IMR-90 (cell line): ENCODE measurements at regions not wholly inside any gene's neighbourhood (a gene's known extent, or its start where the extent isn't known, plus 50 kb on each side); places are given as distances from the start of the nearest gene placed in this dataset.

Source experiments
- CEBPB ChIP-seq: IDR thresholded peaks from 2 replicates; pipeline ENCODE4 v1.6.1; 2012; ENCODE audit warnings: low read depth, low read length, improper control_type of control experiment
- CHD1 ChIP-seq: IDR thresholded peaks from 2 replicates; pipeline ENCODE4 v1.6.1; 2012; ENCODE audit warnings: low read depth, low read length, improper control_type of control experiment
- FOS ChIP-seq: fragments of 150-350 bp; IDR thresholded peaks from 2 replicates; pipeline ENCODE4 v1.6.1; 2016; ENCODE audit warnings: low read depth, low read length
- MAFK ChIP-seq: IDR thresholded peaks from 2 replicates; pipeline ENCODE4 v1.6.1; 2012; ENCODE audit warnings: low read depth, low read length, improper control_type of control experiment
- NFE2L2 ChIP-seq: fragments of 150-350 bp; IDR thresholded peaks from 2 replicates; pipeline ENCODE4 v1.6.1; 2016; ENCODE audit warnings: low read depth, mild to moderate bottlenecking, low read length
- POLR2A ChIP-seq: IDR thresholded peaks from 2 replicates; pipeline ENCODE4 v1.6.1; 2012; ENCODE audit warnings: mild to moderate bottlenecking, low read depth, low read length
- RAD21 ChIP-seq: IDR thresholded peaks from 2 replicates; pipeline ENCODE4 v1.6.1; 2012; ENCODE audit warnings: low read length, improper control_type of control experiment
- RFX5 ChIP-seq: IDR thresholded peaks from 2 replicates; pipeline ENCODE4 v1.8.0; 2012; ENCODE audit warnings: low read depth, mild to moderate bottlenecking, low read length, moderate library complexity
- USF2 ChIP-seq: fragments of 150-350 bp; IDR thresholded peaks from 2 replicates; pipeline ENCODE4 v1.6.1; 2017; ENCODE audit warnings: mild to moderate bottlenecking, antibody characterized with exemption, low read length, low read depth
- TF ChIP-seq, protein P1 (sequence below): fragments of 150-350 bp; IDR thresholded peaks from 2 replicates; pipeline ENCODE4 v1.6.1; 2016; ENCODE audit warnings: low read depth, mild to moderate bottlenecking, low read length, moderate library complexity, borderline replicate concordance
- TF ChIP-seq, protein P2 (sequence below): conservative IDR thresholded peaks from 2 replicates; pipeline ENCODE4 v1.5.1; 2012; ENCODE audit warnings: mild to moderate bottlenecking, low read depth, low read length, improper control_type of control experiment

- TF ChIP-seq RFX5 (no peak), POLR2A (no peak), MAFK (no peak), FOS (no peak), CHD1 (no peak), CEBPB (no peak), RAD21 (no peak), USF2 (no peak), NFE2L2 (no peak)
- TF ChIP-seq, protein P1, sequence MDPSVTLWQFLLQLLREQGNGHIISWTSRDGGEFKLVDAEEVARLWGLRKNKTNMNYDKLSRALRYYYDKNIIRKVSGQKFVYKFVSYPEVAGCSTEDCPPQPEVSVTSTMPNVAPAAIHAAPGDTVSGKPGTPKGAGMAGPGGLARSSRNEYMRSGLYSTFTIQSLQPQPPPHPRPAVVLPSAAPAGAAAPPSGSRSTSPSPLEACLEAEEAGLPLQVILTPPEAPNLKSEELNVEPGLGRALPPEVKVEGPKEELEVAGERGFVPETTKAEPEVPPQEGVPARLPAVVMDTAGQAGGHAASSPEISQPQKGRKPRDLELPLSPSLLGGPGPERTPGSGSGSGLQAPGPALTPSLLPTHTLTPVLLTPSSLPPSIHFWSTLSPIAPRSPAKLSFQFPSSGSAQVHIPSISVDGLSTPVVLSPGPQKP: no peak
- TF ChIP-seq, protein P2, sequence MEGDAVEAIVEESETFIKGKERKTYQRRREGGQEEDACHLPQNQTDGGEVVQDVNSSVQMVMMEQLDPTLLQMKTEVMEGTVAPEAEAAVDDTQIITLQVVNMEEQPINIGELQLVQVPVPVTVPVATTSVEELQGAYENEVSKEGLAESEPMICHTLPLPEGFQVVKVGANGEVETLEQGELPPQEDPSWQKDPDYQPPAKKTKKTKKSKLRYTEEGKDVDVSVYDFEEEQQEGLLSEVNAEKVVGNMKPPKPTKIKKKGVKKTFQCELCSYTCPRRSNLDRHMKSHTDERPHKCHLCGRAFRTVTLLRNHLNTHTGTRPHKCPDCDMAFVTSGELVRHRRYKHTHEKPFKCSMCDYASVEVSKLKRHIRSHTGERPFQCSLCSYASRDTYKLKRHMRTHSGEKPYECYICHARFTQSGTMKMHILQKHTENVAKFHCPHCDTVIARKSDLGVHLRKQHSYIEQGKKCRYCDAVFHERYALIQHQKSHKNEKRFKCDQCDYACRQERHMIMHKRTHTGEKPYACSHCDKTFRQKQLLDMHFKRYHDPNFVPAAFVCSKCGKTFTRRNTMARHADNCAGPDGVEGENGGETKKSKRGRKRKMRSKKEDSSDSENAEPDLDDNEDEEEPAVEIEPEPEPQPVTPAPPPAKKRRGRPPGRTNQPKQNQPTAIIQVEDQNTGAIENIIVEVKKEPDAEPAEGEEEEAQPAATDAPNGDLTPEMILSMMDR: no peak
These were observed 326.6 kb upstream of the COL3A1 start for GRCh38 chr2:188647430-188648070.
